Tibial nerve (tissue), 4 donors: ENCODE measurements at regions not wholly inside any gene's neighbourhood (a gene's known extent, or its start where the extent isn't known, plus 50 kb on each side); places are given as distances from the start of the nearest gene placed in this dataset.

Experiments
- DNase-seq, 2 donors: peaks; one replicate each; pipeline ENCODE4 v3.0.0-alpha.2; 2019; ENCODE audit warnings: low spot score in 2 of 2
- H3K27ac ChIP-seq, 4 donors: fragments of 200-600 bp; sonication (generic) in 3 of 4; one replicate each; pipeline ENCODE4 v1.5.1; 2017 to 2019; ENCODE audit warnings: mild to moderate bottlenecking in 1 of 4
- H3K27me3 ChIP-seq, 2 donors: fragments of 200-600 bp; sonication (generic) in 1 of 2; one replicate each; pipeline versions ENCODE4 v1.5.1 to v1.6.0; 2017 to 2019
- H3K36me3 ChIP-seq, 3 donors: fragments of 200-600 bp; sonication (generic); one replicate each; pipeline ENCODE4 v1.5.1; 2018 to 2019
- H3K4me1 ChIP-seq, 4 donors: fragments of 200-600 bp; sonication (generic) in 3 of 4; one replicate each; pipeline ENCODE4 v1.5.1; 2017 to 2019
- H3K4me3 ChIP-seq, 4 donors: fragments of 200-600 bp; sonication (generic) in 3 of 4; one replicate each; pipeline ENCODE4 v1.5.1; 2017 to 2019; ENCODE audit warnings: mild to moderate bottlenecking in 1 of 4, moderate library complexity in 1 of 4
- H3K9me3 ChIP-seq, 4 donors: fragments of 200-600 bp; sonication (generic) in 3 of 4; one replicate each; pipeline ENCODE4 v1.5.1; 2017 to 2019
- CTCF ChIP-seq, 5 experiments: fragments of 200-600 bp in 3 of 5; fragments of 450-650 bp in 2 of 5; sonication (generic) in 3 of 5; IDR thresholded peaks; one replicate each; pipeline ENCODE4 v1.5.1; 2016 to 2019; ENCODE audit warnings: antibody characterized with exemption in 5 of 5, mild to moderate bottlenecking in 3 of 5, moderate library complexity in 2 of 5
- EP300 ChIP-seq, 2 donors: sonication (generic); formaldehyde crosslinking; IDR thresholded peaks; one replicate each; pipeline ENCODE4 v1.6.1; 2017; ENCODE audit warnings: antibody characterized with exemption in 2 of 2, mild to moderate bottlenecking in 1 of 2
- POLR2A ChIP-seq, 2 donors: fragments of 450-650 bp; IDR thresholded peaks; one replicate each; pipeline ENCODE4 v1.6.1; 2017; ENCODE audit warnings: antibody characterized with exemption in 2 of 2, mild to moderate bottlenecking in 2 of 2, moderate library complexity in 2 of 2
- WGBS, 2 donors: methylation state at CpG; one replicate each; pipeline ENCODE4 v1.1.5; 2018; 5-methylcytosine and 5-hydroxymethylcytosine counted together

- Histone ChIP-seq H3K27me3 (no peaks in the 10 kb centered on the region), H3K27ac (peak overlapping the region in 2 of 4 donors; percentile 8 to 11), H3K4me3 (no peak overlapping the region), H3K36me3 (no peaks in the 10 kb centered on the region), H3K9me3 (no peaks in the 10 kb centered on the region), H3K4me1 (peaks cover 0 to 3% (median under 1%) of the 10 kb centered on the region in 4 donors)
- 59 to 71% methylated on average over 2 of the region's 2 CpGs for WGBS, 2 donors
- no peak for TF ChIP-seq POLR2A (IDR thresholded peaks at IDR 0.05)
- TF ChIP-seq CTCF (IDR thresholded peaks at IDR 0.05): no peak
- TF ChIP-seq EP300 (IDR thresholded peaks at IDR 0.05): no peak
- no peak for DNase-seq
These were observed 467.4 kb upstream of the CITED2 start for GRCh38 chr6:139841794-139842215.

GRCh38 chr6:139839506-139840156 is 465.2 kb upstream of the CITED2 start:
- TF ChIP-seq CTCF (IDR thresholded peaks at IDR 0.05) (no peak), EP300 (IDR thresholded peaks at IDR 0.05) (peak; percentile 15 to 72)
- H3K4me3 ChIP-seq: peak overlapping the region in 1 of 4 donors; percentile 22
- H3K4me1 ChIP-seq: peaks cover 0 to 3% (median 0%) of the 10 kb centered on the region in 4 donors
- H3K9me3 ChIP-seq: no peaks in the 10 kb centered on the region
- WGBS, 2 donors: 76 to 78% methylated on average over 7 of the region's 7 CpGs
- no peaks in the 10 kb centered on the region for H3K27me3 ChIP-seq
- H3K36me3 ChIP-seq: no peaks in the 10 kb centered on the region
- peak overlapping the region in 2 of 4 donors; percentile 65 to 69 for H3K27ac ChIP-seq
- peak in 1 of 2 donors; percentile 15 for DNase-seq

- Histone ChIP-seq H3K4me1 (peaks cover 0 to 5% (median 0%) of the 10 kb centered on the region in 4 donors), H3K27me3 (no peaks in the 10 kb centered on the region), H3K9me3 (no peaks in the 10 kb centered on the region), H3K36me3 (no peaks in the 10 kb centered on the region), H3K27ac (no peak overlapping the region), H3K4me3 (no peak overlapping the region)
- DNase-seq: no peak
- WGBS, 2 donors: 76 to 89% methylated on average over 5 of the region's 5 CpGs
- TF ChIP-seq CTCF (IDR thresholded peaks at IDR 0.05): no peak
- no peak for TF ChIP-seq POLR2A (IDR thresholded peaks at IDR 0.05)
- TF ChIP-seq EP300 (IDR thresholded peaks at IDR 0.05): no peak
These were observed 459.8 kb upstream of the CITED2 start for GRCh38 chr6:139834232-139834631.

GRCh38 chr6:139833592-139833991 is 459.1 kb upstream of the CITED2 start:
- Histone ChIP-seq H3K36me3 (no peaks in the 10 kb centered on the region), H3K9me3 (no peaks in the 10 kb centered on the region), H3K4me1 (peaks cover 0 to 12% (median 0%) of the 10 kb centered on the region in 4 donors), H3K27ac (no peak overlapping the region), H3K4me3 (no peak overlapping the region), H3K27me3 (no peaks in the 10 kb centered on the region)
- TF ChIP-seq CTCF (IDR thresholded peaks at IDR 0.05): no peak
- no peak for TF ChIP-seq POLR2A (IDR thresholded peaks at IDR 0.05)
- no peak for DNase-seq
- WGBS, 2 donors: 87 to 90% methylated on average over 4 of the region's 4 CpGs

- 80 to 81% methylated on average over 15 of the region's 15 CpGs for WGBS, 2 donors
- Histone ChIP-seq H3K4me3 (no peak overlapping the region), H3K27me3 (no peaks in the 10 kb centered on the region), H3K9me3 (no peaks in the 10 kb centered on the region), H3K36me3 (no peaks in the 10 kb centered on the region), H3K27ac (no peak overlapping the region), H3K4me1 (peaks cover 0 to 13% (median 0%) of the 10 kb centered on the region in 4 donors)
- DNase-seq: no peak
- no peak for TF ChIP-seq POLR2A (IDR thresholded peaks at IDR 0.05)
- no peak for TF ChIP-seq EP300 (IDR thresholded peaks at IDR 0.05)
- TF ChIP-seq CTCF (IDR thresholded peaks at IDR 0.05): no peak
These were observed 458.3 kb upstream of the CITED2 start for GRCh38 chr6:139832493-139833305.
